HG02938 (cell line): ENCODE measurements at regions not wholly inside any gene's neighbourhood (a gene's known extent, or its start where the extent isn't known, plus 50 kb on each side); places are given as distances from the start of the nearest gene placed in this dataset.
"Not testable (repeated sequence)": the region's sequence is repeated elsewhere in the genome, so short reads cannot be mapped to it uniquely, and the experiment has no call there.

Experiments used
- ATAC-seq: cut with Tn5 transposase; IDR thresholded peaks from one replicate; pipeline ENCODE4 v1.9.1; 2021; ENCODE audit warnings: mild to moderate bottlenecking, moderate library complexity; ENCODE audit not compliant: unreplicated experiment

GRCh38 chr5:62138607-62139006, 167.4 kb upstream of the KIF2A start:
- no peak for ATAC-seq

- ATAC-seq = no peak
These were observed 166.3 kb upstream of the KIF2A start for GRCh38 chr5:62139741-62140140.

GRCh38 chr5:62142351-62142750, 163.7 kb upstream of the KIF2A start:
- ATAC-seq = no peak

GRCh38 chr5:62143268-62144229, 162.5 kb upstream of the KIF2A start:
- ATAC-seq = no peak

- no peak for ATAC-seq
These were observed 161.5 kb upstream of the KIF2A start for GRCh38 chr5:62144401-62145022.

GRCh38 chr5:62149879-62150278, 156.1 kb upstream of the KIF2A start:
- ATAC-seq = no peak

- ATAC-seq = no peak
These were observed 153.5 kb upstream of the KIF2A start for GRCh38 chr5:62152394-62153087.

GRCh38 chr5:62154758-62155157, 151.2 kb upstream of the KIF2A start:
- no peak for ATAC-seq

GRCh38 chr5:62155988-62156387, 150.0 kb upstream of the KIF2A start:
- ATAC-seq = no peak

- ATAC-seq = no peak
These were observed 138.4 kb upstream of the KIF2A start for GRCh38 chr5:62167561-62168057.

GRCh38 chr5:62168506-62169281, 137.3 kb upstream of the KIF2A start:
- ATAC-seq = no peak

GRCh38 chr5:62178258-62178657, 127.7 kb upstream of the KIF2A start:
- ATAC-seq = no peak

GRCh38 chr5:62182802-62183201, 123.2 kb upstream of the KIF2A start:
- no peak for ATAC-seq

GRCh38 chr5:62183727-62184126, 122.3 kb upstream of the KIF2A start:
- ATAC-seq = no peak

GRCh38 chr5:62184444-62184843, 121.6 kb upstream of the KIF2A start:
- ATAC-seq = no peak

GRCh38 chr5:62190173-62190572, 115.8 kb upstream of the KIF2A start:
- ATAC-seq = no peak

- no peak for ATAC-seq
These were observed 115.1 kb upstream of the KIF2A start for GRCh38 chr5:62190931-62191330.

GRCh38 chr5:62192958-62193357, 113.0 kb upstream of the KIF2A start:
- ATAC-seq = no peak

GRCh38 chr5:62196532-62196931, 109.5 kb upstream of the KIF2A start:
- not testable (repeated sequence) for ATAC-seq

GRCh38 chr5:62197697-62198096, 108.3 kb upstream of the KIF2A start:
- no peak for ATAC-seq

GRCh38 chr5:62198421-62198820, 107.6 kb upstream of the KIF2A start:
- ATAC-seq = no peak
